ENCODE measurements at regions not wholly inside any gene's neighbourhood (a gene's known extent, or its start where the extent isn't known, plus 50 kb on each side); places are given as distances from the start of the nearest gene placed in this dataset.

DNA sequence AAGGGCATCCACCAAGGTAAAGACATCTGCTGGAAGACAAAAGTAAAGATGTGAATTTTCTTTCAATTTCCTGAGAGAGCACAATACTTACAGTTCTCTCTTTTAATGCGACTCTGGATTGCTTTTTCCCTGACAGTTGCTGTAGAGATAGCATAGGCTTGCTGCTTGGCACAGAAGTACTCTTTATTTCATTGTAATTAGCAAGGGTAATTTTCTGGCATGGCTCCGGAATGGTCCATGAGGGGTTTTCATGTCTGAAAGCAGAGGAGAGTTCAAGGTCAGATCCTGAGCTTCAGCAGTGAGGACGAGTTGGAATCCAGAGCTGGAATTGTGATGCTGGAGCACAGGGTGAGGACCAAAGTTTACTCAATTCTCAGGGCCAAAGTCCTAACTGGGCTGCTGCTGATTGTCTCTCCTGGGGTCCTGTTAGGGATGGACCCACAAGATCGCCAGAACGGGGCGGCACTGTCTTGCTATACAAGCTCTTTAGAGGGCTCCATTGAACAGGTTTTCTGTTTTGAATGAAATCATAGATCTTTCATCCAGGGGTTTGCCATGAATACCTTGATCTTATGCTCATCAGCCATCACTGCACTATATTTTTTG is 190.0 kb upstream of the MKI67 start:
- DNase-seq = no peak
- no peaks in the 10 kb centered on the region for H3K36me3 Mint-ChIP-seq (ENCODE audit: low read depth)
- peaks cover 64% of the 10 kb centered on the region for H3K9me3 Mint-ChIP-seq
- H3K4me1 Mint-ChIP-seq (ENCODE audit: low read depth) = no peaks in the 10 kb centered on the region
- H3K27ac Mint-ChIP-seq = no peak overlapping the region
- TF ChIP-seq, protein P1, sequence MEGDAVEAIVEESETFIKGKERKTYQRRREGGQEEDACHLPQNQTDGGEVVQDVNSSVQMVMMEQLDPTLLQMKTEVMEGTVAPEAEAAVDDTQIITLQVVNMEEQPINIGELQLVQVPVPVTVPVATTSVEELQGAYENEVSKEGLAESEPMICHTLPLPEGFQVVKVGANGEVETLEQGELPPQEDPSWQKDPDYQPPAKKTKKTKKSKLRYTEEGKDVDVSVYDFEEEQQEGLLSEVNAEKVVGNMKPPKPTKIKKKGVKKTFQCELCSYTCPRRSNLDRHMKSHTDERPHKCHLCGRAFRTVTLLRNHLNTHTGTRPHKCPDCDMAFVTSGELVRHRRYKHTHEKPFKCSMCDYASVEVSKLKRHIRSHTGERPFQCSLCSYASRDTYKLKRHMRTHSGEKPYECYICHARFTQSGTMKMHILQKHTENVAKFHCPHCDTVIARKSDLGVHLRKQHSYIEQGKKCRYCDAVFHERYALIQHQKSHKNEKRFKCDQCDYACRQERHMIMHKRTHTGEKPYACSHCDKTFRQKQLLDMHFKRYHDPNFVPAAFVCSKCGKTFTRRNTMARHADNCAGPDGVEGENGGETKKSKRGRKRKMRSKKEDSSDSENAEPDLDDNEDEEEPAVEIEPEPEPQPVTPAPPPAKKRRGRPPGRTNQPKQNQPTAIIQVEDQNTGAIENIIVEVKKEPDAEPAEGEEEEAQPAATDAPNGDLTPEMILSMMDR (IDR thresholded peaks at IDR 0.05) = no peak
- no peak overlapping the region for H3K4me3 Mint-ChIP-seq
- H3K27me3 Mint-ChIP-seq (ENCODE audit: insufficient read depth) = no peaks in the 10 kb centered on the region; the same call in 1 of the 2 replicates

- H3K9me3 Mint-ChIP-seq = peaks cover 66% of the 10 kb centered on the region
- TF ChIP-seq, protein P1 (IDR thresholded peaks at IDR 0.05) = no peak
- no peaks in the 10 kb centered on the region; the same call in 1 of the 2 replicates for H3K27me3 Mint-ChIP-seq (ENCODE audit: insufficient read depth)
Measured at GRCh38 chr10:128316925-128317324, 190.7 kb upstream of the MKI67 start.

DNA sequence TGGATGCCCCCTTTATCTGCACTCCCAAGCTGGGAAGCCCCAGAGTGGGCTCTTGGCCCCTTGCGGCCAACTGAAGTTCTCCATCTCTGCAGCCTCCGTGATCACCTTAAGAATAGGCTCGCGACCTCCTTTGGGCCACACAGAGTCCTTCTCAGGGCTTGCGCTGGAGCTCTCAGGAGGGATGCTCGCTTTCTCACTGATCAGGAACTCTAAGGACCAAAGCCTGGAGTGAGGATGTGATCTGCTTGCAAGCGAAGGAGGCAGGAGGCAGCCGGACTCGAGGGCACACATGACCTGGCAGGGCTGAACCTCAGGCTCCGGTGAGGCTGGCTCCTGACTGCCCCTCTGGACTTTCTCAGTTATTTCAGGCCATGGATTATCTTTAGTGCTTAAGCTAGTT is 192.1 kb upstream of the MKI67 start:
- no peaks in the 10 kb centered on the region for H3K36me3 Mint-ChIP-seq (ENCODE audit: low read depth)
- no peak for DNase-seq
- H3K27ac Mint-ChIP-seq = no peak overlapping the region
- no peaks in the 10 kb centered on the region for H3K4me1 Mint-ChIP-seq (ENCODE audit: low read depth)
- H3K27me3 Mint-ChIP-seq (ENCODE audit: insufficient read depth) = peaks cover 2% of the 10 kb centered on the region; the same call in 1 of the 2 replicates
- no peak overlapping the region for H3K4me3 Mint-ChIP-seq
- peaks cover 72% of the 10 kb centered on the region for H3K9me3 Mint-ChIP-seq
- TF ChIP-seq, protein P1 (IDR thresholded peaks at IDR 0.05) = no peak

More at GRCh38 chr10:128316925-128317324, 190.7 kb upstream of the MKI67 start:
- DNase-seq = no peak
- Mint-ChIP-seq H3K27ac (no peak overlapping the region), H3K4me3 (no peak overlapping the region), H3K36me3 (ENCODE audit: low read depth) (no peaks in the 10 kb centered on the region), H3K4me1 (ENCODE audit: low read depth) (no peaks in the 10 kb centered on the region)

DNA sequence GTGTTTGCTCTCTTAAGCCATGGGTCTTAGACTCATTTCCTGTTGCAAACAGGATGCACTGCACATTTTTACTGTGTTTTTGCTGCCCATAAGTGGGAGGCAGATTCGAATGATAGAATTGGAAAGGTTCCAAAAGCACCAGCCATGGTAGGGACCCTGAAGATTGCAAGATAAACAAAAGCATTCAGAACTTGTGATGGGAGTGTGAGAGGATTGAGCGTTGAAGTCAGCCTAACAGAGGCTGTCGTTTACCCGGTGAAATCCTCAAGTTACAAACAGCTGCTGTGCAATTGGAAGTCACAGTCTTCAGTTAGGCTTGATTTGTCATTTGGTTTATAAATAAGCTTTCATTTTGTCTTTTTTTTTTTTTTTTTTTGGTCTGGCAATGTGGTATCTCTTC is 192.7 kb upstream of the MKI67 start:
- no peaks in the 10 kb centered on the region for H3K4me1 Mint-ChIP-seq (ENCODE audit: low read depth)
- H3K4me3 Mint-ChIP-seq = no peak overlapping the region
- TF ChIP-seq, protein P1 (IDR thresholded peaks at IDR 0.05) = no peak
- no peak overlapping the region for H3K27ac Mint-ChIP-seq
- no peak for DNase-seq
- H3K27me3 Mint-ChIP-seq (ENCODE audit: insufficient read depth) = peaks cover 2% of the 10 kb centered on the region; the same call in 1 of the 2 replicates
- peaks cover 71% of the 10 kb centered on the region for H3K9me3 Mint-ChIP-seq
- no peaks in the 10 kb centered on the region for H3K36me3 Mint-ChIP-seq (ENCODE audit: low read depth)

GRCh38 chr10:128322106-128322505 is 195.9 kb upstream of the MKI67 start:
- Mint-ChIP-seq H3K27ac (no peak overlapping the region), H3K4me3 (no peak overlapping the region), H3K4me1 (ENCODE audit: low read depth) (no peaks in the 10 kb centered on the region), H3K36me3 (ENCODE audit: low read depth) (no peaks in the 10 kb centered on the region), H3K9me3 (peaks cover 72% of the 10 kb centered on the region), H3K27me3 (ENCODE audit: insufficient read depth) (peaks cover 2% of the 10 kb centered on the region; the same call in 1 of the 2 replicates)
- no peak for DNase-seq
- TF ChIP-seq, protein P1 (IDR thresholded peaks at IDR 0.05) = no peak

Measured in HFFc6 (cell line).